ENCODE measurements at regions not wholly inside any gene's neighbourhood (a gene's known extent, or its start where the extent isn't known, plus 50 kb on each side); places are given as distances from the start of the nearest gene placed in this dataset.
A peak's percentile ranks its signal among the peaks of the same experiment; 100 is the strongest.

DNA sequence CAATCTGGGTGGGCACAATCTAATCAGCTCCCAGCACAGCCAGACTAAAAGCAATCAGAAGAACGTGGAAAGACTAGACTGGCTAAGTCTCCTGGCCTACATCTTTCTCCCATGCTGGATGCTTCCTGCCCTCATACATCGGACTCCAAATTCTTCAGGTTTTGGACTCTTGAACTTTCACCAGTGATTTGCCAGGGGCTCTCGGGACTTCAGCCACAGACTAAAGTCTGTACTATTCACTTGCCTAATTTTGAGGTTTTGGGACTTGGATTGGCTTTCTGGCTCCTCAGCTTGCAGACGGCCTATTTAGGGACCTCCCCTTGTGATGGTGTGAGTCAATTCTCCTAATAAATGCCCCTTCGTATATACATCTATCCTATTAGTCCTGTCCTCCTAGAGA, 66.6 kb upstream of the SOX21 start:
- H3K27me3 ChIP-seq (ENCODE audit: low read depth), result no peaks in the 10 kb centered on the region; the same call in 1 of the 2 replicates
- no peak for DNase-seq (ENCODE audit: low spot score in 2 of 2)
- H3K4me1 ChIP-seq, result peaks cover 13% of the 10 kb centered on the region
- no peak overlapping the region for H3K4me3 ChIP-seq
- H3K36me3 ChIP-seq (replicated peaks), result no peaks in the 10 kb centered on the region
- no peaks in the 10 kb centered on the region for H3K9me3 ChIP-seq
- in situ Hi-C loops (cut with MboI; ENCODE audit: low sequenced_read_pairs), result no loop called here

DNA sequence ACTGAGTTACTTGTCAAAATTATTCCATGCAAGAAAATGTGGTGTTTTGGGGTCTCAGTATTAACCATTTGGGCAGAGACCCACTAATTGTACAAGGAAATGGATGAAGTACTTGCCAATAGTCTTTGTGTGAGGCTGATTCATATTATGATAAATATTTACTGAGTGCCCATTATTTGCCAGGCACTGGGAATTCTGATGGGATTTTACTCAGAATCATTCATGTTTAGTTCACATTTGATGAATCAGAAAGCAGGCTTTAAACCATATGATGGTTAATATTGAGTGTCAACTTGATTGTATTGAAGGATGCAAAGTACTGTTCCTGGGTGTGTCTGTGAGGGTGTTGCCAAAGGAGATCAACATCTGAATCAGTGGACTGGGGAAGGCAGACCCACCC, 66.2 kb upstream of the SOX21 start:
- Histone ChIP-seq H3K36me3 (replicated peaks) (no peaks in the 10 kb centered on the region), H3K27me3 (ENCODE audit: low read depth) (no peaks in the 10 kb centered on the region; the same call in 1 of the 2 replicates), H3K4me1 (peaks cover 13% of the 10 kb centered on the region), H3K4me3 (no peak overlapping the region), H3K9me3 (no peaks in the 10 kb centered on the region)
- in situ Hi-C loops (cut with MboI; ENCODE audit: low sequenced_read_pairs), result no loop called here
- no peak for DNase-seq (ENCODE audit: low spot score in 2 of 2)

DNA sequence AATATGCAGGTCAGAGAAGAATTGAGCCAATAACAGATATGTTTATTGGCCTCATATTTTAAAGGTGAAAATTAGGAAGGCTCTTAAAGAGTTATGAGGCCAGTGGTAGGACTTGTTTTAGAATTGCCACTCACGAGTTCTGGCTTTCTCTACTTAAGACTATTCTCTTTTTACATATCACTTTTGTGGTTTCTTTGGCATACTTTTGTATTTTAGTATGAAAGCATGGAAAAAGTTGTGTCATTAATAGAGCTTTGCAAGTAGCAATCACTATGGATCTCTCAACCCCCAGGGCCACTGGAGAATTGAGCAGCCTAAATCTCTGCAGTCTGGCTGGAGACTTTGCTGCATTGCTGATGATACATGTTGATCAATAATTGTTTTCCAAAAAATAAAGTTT, 64.6 kb upstream of the SOX21 start:
- Histone ChIP-seq H3K27me3 (ENCODE audit: low read depth) (no peaks in the 10 kb centered on the region; the same call in 1 of the 2 replicates), H3K9me3 (no peaks in the 10 kb centered on the region), H3K4me1 (peaks cover 13% of the 10 kb centered on the region), H3K4me3 (no peak overlapping the region), H3K36me3 (replicated peaks) (no peaks in the 10 kb centered on the region)
- in situ Hi-C loops (cut with MboI; ENCODE audit: low sequenced_read_pairs), result no loop called here
- peak; percentile 32 to 52 for DNase-seq (ENCODE audit: low spot score in 2 of 2)

GRCh38 chr13:94776300-94776699, 64.0 kb upstream of the SOX21 start:
- in situ Hi-C loops (cut with MboI; ENCODE audit: low sequenced_read_pairs), result no loop called here
- Histone ChIP-seq H3K9me3 (no peaks in the 10 kb centered on the region), H3K27me3 (ENCODE audit: low read depth) (no peaks in the 10 kb centered on the region; the same call in 1 of the 2 replicates), H3K4me1 (peaks cover 13% of the 10 kb centered on the region), H3K4me3 (no peak overlapping the region), H3K36me3 (replicated peaks) (no peaks in the 10 kb centered on the region)
- no peak for DNase-seq (ENCODE audit: low spot score in 2 of 2)

GRCh38 chr13:94765814-94766213, 53.5 kb upstream of the SOX21 start:
- H3K36me3 ChIP-seq (replicated peaks), result no peaks in the 10 kb centered on the region
- peaks cover 10% of the 10 kb centered on the region for H3K4me1 ChIP-seq
- no peak overlapping the region for H3K4me3 ChIP-seq
- in situ Hi-C loops (cut with MboI; ENCODE audit: low sequenced_read_pairs), result no loop called here
- no peak for DNase-seq (ENCODE audit: low spot score in 2 of 2)
- H3K27me3 ChIP-seq (ENCODE audit: low read depth), result no peaks in the 10 kb centered on the region
- no peaks in the 10 kb centered on the region; the same call in 1 of the 2 replicates for H3K9me3 ChIP-seq

- no peak for DNase-seq (ENCODE audit: low spot score in 2 of 2)
- Histone ChIP-seq H3K4me3 (no peak overlapping the region), H3K4me1 (peaks cover 10% of the 10 kb centered on the region), H3K9me3 (no peaks in the 10 kb centered on the region; the same call in 1 of the 2 replicates), H3K36me3 (replicated peaks) (no peaks in the 10 kb centered on the region), H3K27me3 (ENCODE audit: low read depth) (no peaks in the 10 kb centered on the region)
- in situ Hi-C loops (cut with MboI; ENCODE audit: low sequenced_read_pairs), result no loop called here
Observed at GRCh38 chr13:94764576-94765321, 52.4 kb upstream of the SOX21 start.

Measured in HAP-1 (cell line).